Activated CD4-positive, alpha-beta T cell treated with anti-CD3 and anti-CD28 coated beads, Interleukin-2, amount 10 ng/mL, durations not matched to agents 24 days and 14 days (primary cell): ENCODE measurements at regions not wholly inside any gene's neighbourhood (a gene's known extent, or its start where the extent isn't known, plus 50 kb on each side); places are given as distances from the start of the nearest gene placed in this dataset.
"Not testable (repeated sequence)": the region's sequence is repeated elsewhere in the genome, so short reads cannot be mapped to it uniquely, and the experiment has no call there.

ENCODE experiments used
- DNase-seq: peaks from one replicate; pipeline ENCODE4 v3.0.0; 2022
- H3K27ac Mint-ChIP-seq: one replicate; pipeline ENCODE4 v1.8.0; 2022; ENCODE audit warnings: mild to moderate bottlenecking, mixed read lengths
- H3K27me3 Mint-ChIP-seq: one replicate; pipeline ENCODE4 v1.8.0; 2022; ENCODE audit warnings: mixed read lengths
- H3K36me3 Mint-ChIP-seq: one replicate; pipeline ENCODE4 v1.8.0; 2022; ENCODE audit warnings: low read depth, mild to moderate bottlenecking, mixed read lengths
- H3K4me1 Mint-ChIP-seq: one replicate; pipeline ENCODE4 v1.8.0; 2021; ENCODE audit warnings: mixed read lengths
- H3K4me3 Mint-ChIP-seq: one replicate; pipeline ENCODE4 v1.8.0; 2022; ENCODE audit warnings: mild to moderate bottlenecking, moderate library complexity, mixed read lengths
- H3K9me3 Mint-ChIP-seq: one replicate; pipeline ENCODE4 v1.8.0; 2021; ENCODE audit warnings: mixed read lengths
- intact Hi-C: fragments of 100-400 bp; cut with micrococcal nuclease; formaldehyde crosslinking; loops from one replicate; pipeline ENCODE4 v1.15.1; 2023

GRCh38 chr3:64365877-64366276 lies 140.6 kb upstream of the PRICKLE2 start:
- no peaks in the 10 kb centered on the region for H3K9me3 Mint-ChIP-seq
- H3K27ac Mint-ChIP-seq: no peak overlapping the region
- intact Hi-C loops: no loop called here
- no peak overlapping the region for H3K4me3 Mint-ChIP-seq
- peaks cover 14% of the 10 kb centered on the region for H3K27me3 Mint-ChIP-seq
- H3K4me1 Mint-ChIP-seq: no peaks in the 10 kb centered on the region
- H3K36me3 Mint-ChIP-seq: no peaks in the 10 kb centered on the region
- DNase-seq: no peak

GRCh38 chr3:64363842-64364241 lies 138.6 kb upstream of the PRICKLE2 start:
- no peaks in the 10 kb centered on the region for H3K9me3 Mint-ChIP-seq
- H3K36me3 Mint-ChIP-seq: no peaks in the 10 kb centered on the region
- no peak overlapping the region for H3K27ac Mint-ChIP-seq

GRCh38 chr3:64361962-64362735 lies 136.9 kb upstream of the PRICKLE2 start:
- Mint-ChIP-seq H3K9me3 (peaks cover 5% of the 10 kb centered on the region), H3K27ac (no peak overlapping the region)
- intact Hi-C loops: no loop called here

More at GRCh38 chr3:64363842-64364241, 138.6 kb upstream of the PRICKLE2 start:
- Mint-ChIP-seq H3K27me3 (peaks cover 15% of the 10 kb centered on the region), H3K4me3 (no peak overlapping the region), H3K4me1 (no peaks in the 10 kb centered on the region)
- DNase-seq: no peak
- intact Hi-C loops: no loop called here

GRCh38 chr3:64361036-64361435 lies 135.8 kb upstream of the PRICKLE2 start:
- DNase-seq, intact Hi-C loops, H3K4me3 Mint-ChIP-seq, H3K9me3 Mint-ChIP-seq, H3K36me3 Mint-ChIP-seq, H3K27ac Mint-ChIP-seq, H3K27me3 Mint-ChIP-seq: not testable (repeated sequence)
- peaks cover 13% of the 10 kb centered on the region for H3K4me1 Mint-ChIP-seq

More at GRCh38 chr3:64361962-64362735, 136.9 kb upstream of the PRICKLE2 start:
- H3K36me3 Mint-ChIP-seq: no peaks in the 10 kb centered on the region
- peaks cover 9% of the 10 kb centered on the region for H3K27me3 Mint-ChIP-seq
- peaks cover 11% of the 10 kb centered on the region for H3K4me1 Mint-ChIP-seq
- no peak overlapping the region for H3K4me3 Mint-ChIP-seq
- no peak for DNase-seq

- H3K27ac Mint-ChIP-seq: no peak overlapping the region
- peaks cover 7% of the 10 kb centered on the region for H3K27me3 Mint-ChIP-seq
- no peaks in the 10 kb centered on the region for H3K36me3 Mint-ChIP-seq
- intact Hi-C loops: no loop called here
- H3K4me3 Mint-ChIP-seq: no peak overlapping the region
- peaks cover 19% of the 10 kb centered on the region for H3K4me1 Mint-ChIP-seq
- peaks cover 14% of the 10 kb centered on the region for H3K9me3 Mint-ChIP-seq
- no peak for DNase-seq
These were observed 135.0 kb upstream of the PRICKLE2 start for GRCh38 chr3:64360280-64360679.

GRCh38 chr3:64359735-64360134 lies 134.5 kb upstream of the PRICKLE2 start:
- peaks cover 24% of the 10 kb centered on the region for H3K4me1 Mint-ChIP-seq
- no peak overlapping the region for H3K27ac Mint-ChIP-seq
- peaks cover 14% of the 10 kb centered on the region for H3K9me3 Mint-ChIP-seq
- intact Hi-C loops: no loop called here
- H3K36me3 Mint-ChIP-seq: no peaks in the 10 kb centered on the region
- no peak overlapping the region for H3K4me3 Mint-ChIP-seq
- peaks cover 7% of the 10 kb centered on the region for H3K27me3 Mint-ChIP-seq
- no peak for DNase-seq

GRCh38 chr3:64358853-64359252 lies 133.6 kb upstream of the PRICKLE2 start:
- H3K27ac Mint-ChIP-seq: no peak overlapping the region
- H3K36me3 Mint-ChIP-seq: no peaks in the 10 kb centered on the region
- H3K4me3 Mint-ChIP-seq: no peak overlapping the region
- intact Hi-C loops: no loop called here
- peaks cover 5% of the 10 kb centered on the region for H3K27me3 Mint-ChIP-seq
- DNase-seq: no peak
- peaks cover 14% of the 10 kb centered on the region for H3K9me3 Mint-ChIP-seq
- H3K4me1 Mint-ChIP-seq: peaks cover 25% of the 10 kb centered on the region

- no peak for DNase-seq
- no peak overlapping the region for H3K4me3 Mint-ChIP-seq
- H3K27ac Mint-ChIP-seq: no peak overlapping the region
- peaks cover 5% of the 10 kb centered on the region for H3K27me3 Mint-ChIP-seq
- intact Hi-C loops: no loop called here
- peaks cover 14% of the 10 kb centered on the region for H3K9me3 Mint-ChIP-seq
- H3K36me3 Mint-ChIP-seq: no peaks in the 10 kb centered on the region
- H3K4me1 Mint-ChIP-seq: peaks cover 30% of the 10 kb centered on the region
These were observed 132.9 kb upstream of the PRICKLE2 start for GRCh38 chr3:64358176-64358575.

GRCh38 chr3:64357481-64357880 lies 132.2 kb upstream of the PRICKLE2 start:
- H3K4me3 Mint-ChIP-seq: no peak overlapping the region
- H3K4me1 Mint-ChIP-seq: peaks cover 34% of the 10 kb centered on the region
- H3K27me3 Mint-ChIP-seq: peaks cover 5% of the 10 kb centered on the region
- intact Hi-C loops: no loop called here
- peaks cover 14% of the 10 kb centered on the region for H3K9me3 Mint-ChIP-seq
- no peaks in the 10 kb centered on the region for H3K36me3 Mint-ChIP-seq
- H3K27ac Mint-ChIP-seq: no peak overlapping the region
- no peak for DNase-seq

GRCh38 chr3:64355401-64355807 lies 130.1 kb upstream of the PRICKLE2 start:
- Mint-ChIP-seq H3K36me3 (no peaks in the 10 kb centered on the region), H3K27ac (no peak overlapping the region), H3K9me3 (peaks cover 14% of the 10 kb centered on the region), H3K27me3 (peaks cover under 1% of the 10 kb centered on the region), H3K4me1 (peaks cover 48% of the 10 kb centered on the region), H3K4me3 (peak overlapping the region; percentile 28)
- peak; percentile 61 for DNase-seq
- intact Hi-C loops: no loop called here

GRCh38 chr3:64354956-64355355 lies 129.7 kb upstream of the PRICKLE2 start:
- Mint-ChIP-seq H3K27me3 (no peaks in the 10 kb centered on the region), H3K27ac (no peak overlapping the region), H3K4me1 (peaks cover 52% of the 10 kb centered on the region), H3K4me3 (peak overlapping the region; percentile 28), H3K9me3 (peaks cover 14% of the 10 kb centered on the region), H3K36me3 (no peaks in the 10 kb centered on the region)
- intact Hi-C loops: no loop called here
- DNase-seq: no peak

GRCh38 chr3:64354221-64354620 lies 129.0 kb upstream of the PRICKLE2 start:
- H3K4me1 Mint-ChIP-seq: peaks cover 52% of the 10 kb centered on the region
- H3K36me3 Mint-ChIP-seq: no peaks in the 10 kb centered on the region
- intact Hi-C loops: no loop called here
- no peak overlapping the region for H3K4me3 Mint-ChIP-seq
- no peak overlapping the region for H3K27ac Mint-ChIP-seq
- no peaks in the 10 kb centered on the region for H3K27me3 Mint-ChIP-seq
- H3K9me3 Mint-ChIP-seq: peaks cover 14% of the 10 kb centered on the region
- no peak for DNase-seq

GRCh38 chr3:64353226-64353625 lies 128.0 kb upstream of the PRICKLE2 start:
- no peaks in the 10 kb centered on the region for H3K36me3 Mint-ChIP-seq
- DNase-seq: no peak
- H3K4me3 Mint-ChIP-seq: no peak overlapping the region
- peaks cover 51% of the 10 kb centered on the region for H3K4me1 Mint-ChIP-seq
- intact Hi-C loops: no loop called here
- no peak overlapping the region for H3K27ac Mint-ChIP-seq
- peaks cover 14% of the 10 kb centered on the region for H3K9me3 Mint-ChIP-seq
- H3K27me3 Mint-ChIP-seq: peaks cover 3% of the 10 kb centered on the region

GRCh38 chr3:64352639-64352992 lies 127.3 kb upstream of the PRICKLE2 start:
- Mint-ChIP-seq H3K27ac (no peak overlapping the region), H3K36me3 (no peaks in the 10 kb centered on the region), H3K4me3 (no peak overlapping the region), H3K9me3 (peaks cover 13% of the 10 kb centered on the region), H3K4me1 (peaks cover 46% of the 10 kb centered on the region), H3K27me3 (peaks cover 3% of the 10 kb centered on the region)
- intact Hi-C loops: no loop called here
- no peak for DNase-seq
